CD4-positive, CD25-positive, alpha-beta regulatory T cell (primary cell): ENCODE measurements at regions not wholly inside any gene's neighbourhood (a gene's known extent, or its start where the extent isn't known, plus 50 kb on each side); places are given as distances from the start of the nearest gene placed in this dataset.

ENCODE experiments used
- ATAC-seq, 2 donors: fragments of 150-1000 bp; cut with Tn5 transposase; one replicate each; pipeline ENCODE4 v1.10.0; 2021; ENCODE audit warnings: low read depth in 2 of 2, moderate number of reproducible peaks in 2 of 2, moderate library complexity in 1 of 2
- DNase-seq, 3 donors: peaks; one replicate each; pipeline versions ENCODE4 v3.0.0 to v3.0.0-alpha.2; 2012 to 2022; ENCODE audit warnings: mixed read lengths in 1 of 3
- H3K27ac ChIP-seq: one replicate; pipeline ENCODE4 v1.7.0; 2013; ENCODE audit warnings: mild to moderate bottlenecking, low read length; ENCODE audit not compliant: insufficient read depth, poor library complexity, severe bottlenecking
- H3K27me3 ChIP-seq: one replicate; pipeline ENCODE4 v1.7.0; 2013; ENCODE audit warnings: low read length; ENCODE audit not compliant: control insufficient read depth, insufficient read depth
- H3K36me3 ChIP-seq: one replicate; pipeline ENCODE4 v1.7.0; 2013; ENCODE audit warnings: mild to moderate bottlenecking, low read length, moderate library complexity; ENCODE audit not compliant: control insufficient read depth, insufficient read depth
- H3K4me1 ChIP-seq: 2 replicates; pipeline ENCODE4 v1.7.0; 2013; ENCODE audit warnings: mild to moderate bottlenecking, low read length; ENCODE audit not compliant: insufficient read depth, control insufficient read depth, poor library complexity, severe bottlenecking
- H3K4me3 ChIP-seq: one replicate; pipeline ENCODE4 v1.7.0; 2013; ENCODE audit warnings: low read depth, mild to moderate bottlenecking, low read length, moderate library complexity
- H3K9me3 ChIP-seq, 2 experiments: 1 replicate in 1 of 2; 2 replicates in 1 of 2; pipeline ENCODE4 v1.7.0; 2013; ENCODE audit warnings: low read length in 2 of 2, mild to moderate bottlenecking in 1 of 2, moderate library complexity in 1 of 2; ENCODE audit not compliant: control insufficient read depth in 2 of 2
- H3K27ac Mint-ChIP-seq, 3 donors: one replicate each; pipeline ENCODE4 v1.8.0; 2020 to 2022; ENCODE audit warnings: mild to moderate bottlenecking in 3 of 3, mixed read lengths in 3 of 3, moderate library complexity in 2 of 3
- H3K27me3 Mint-ChIP-seq: one replicate; pipeline ENCODE4 v1.8.0; 2022; ENCODE audit warnings: mild to moderate bottlenecking, mixed read lengths
- H3K36me3 Mint-ChIP-seq: one replicate; pipeline ENCODE4 v1.8.0; 2020; ENCODE audit warnings: mixed read lengths
- H3K4me1 Mint-ChIP-seq, 4 donors: one replicate each; pipeline ENCODE4 v1.8.0; 2020 to 2022; ENCODE audit warnings: mixed read lengths in 4 of 4, mild to moderate bottlenecking in 1 of 4
- H3K4me3 Mint-ChIP-seq, 4 donors: one replicate each; pipeline ENCODE4 v1.8.0; 2020 to 2022; ENCODE audit warnings: mild to moderate bottlenecking in 4 of 4, mixed read lengths in 4 of 4, moderate library complexity in 3 of 4
- H3K9me3 Mint-ChIP-seq, 7 donors: one replicate each; pipeline ENCODE4 v1.8.0; 2020 to 2022; ENCODE audit warnings: mixed read lengths in 7 of 7, mild to moderate bottlenecking in 3 of 7, moderate library complexity in 2 of 7

DNA sequence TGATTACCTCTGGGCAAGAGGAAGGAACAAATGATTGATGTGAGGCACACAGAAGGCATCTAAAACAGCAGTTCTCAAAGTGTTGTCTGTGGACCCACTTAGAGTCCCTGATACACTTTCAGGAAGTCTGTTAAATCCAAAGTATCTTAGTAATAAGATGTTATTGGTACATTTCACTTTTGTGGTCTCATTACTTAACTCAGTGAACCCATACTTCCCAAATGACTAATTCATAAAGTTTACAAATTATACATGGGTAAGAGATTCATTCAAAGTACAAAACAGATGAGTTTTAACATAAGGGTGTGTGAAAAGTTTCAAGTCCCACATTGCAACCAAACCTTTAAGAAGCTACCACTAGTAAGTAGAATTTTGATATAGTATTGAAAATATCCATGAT is 440.5 kb downstream of the NUP35 start:
- Mint-ChIP-seq H3K27me3 (no peaks in the 10 kb centered on the region), H3K4me1 (no peaks in the 10 kb centered on the region), H3K36me3 (no peaks in the 10 kb centered on the region), H3K27ac (no peak overlapping the region), H3K4me3 (no peak overlapping the region), H3K9me3 (peaks cover 0 to 9% (median 1%) of the 10 kb centered on the region in 7 donors)
- Histone ChIP-seq H3K36me3 (no peaks in the 10 kb centered on the region), H3K27me3 (no peaks in the 10 kb centered on the region), H3K9me3 (no peaks in the 10 kb centered on the region), H3K4me3 (no peak overlapping the region), H3K27ac (no peak overlapping the region), H3K4me1 (no peaks in the 10 kb centered on the region)
- DNase-seq (no peak), ATAC-seq (no peak)

DNA sequence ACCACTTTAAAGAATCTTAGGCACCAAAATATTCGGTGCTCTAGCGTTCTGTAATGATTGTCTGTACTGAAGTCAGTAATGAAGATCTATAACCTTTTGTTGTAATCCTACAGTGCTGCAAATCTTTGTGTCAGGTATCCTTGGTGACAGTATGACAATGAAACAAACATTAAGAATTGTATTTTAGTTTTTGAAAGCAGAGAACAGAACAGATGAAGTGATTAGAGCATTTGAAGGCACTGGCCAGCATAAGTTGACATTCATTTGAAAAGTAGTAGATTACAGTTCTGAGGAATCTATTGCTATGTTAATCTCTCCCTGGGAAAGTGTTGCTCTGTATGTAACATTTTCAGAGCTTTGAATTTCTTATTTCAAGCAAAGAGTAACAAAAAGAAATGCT is 451.2 kb downstream of the NUP35 start:
- no peaks in the 10 kb centered on the region for H3K36me3 Mint-ChIP-seq
- DNase-seq = no peak
- peaks cover 6 to 24% (median 10%) of the 10 kb centered on the region in 7 donors for H3K9me3 Mint-ChIP-seq
- no peak overlapping the region for H3K27ac ChIP-seq
- H3K27ac Mint-ChIP-seq = no peak overlapping the region
- H3K4me1 Mint-ChIP-seq = no peaks in the 10 kb centered on the region
- H3K36me3 ChIP-seq = no peaks in the 10 kb centered on the region
- no peak overlapping the region for H3K4me3 Mint-ChIP-seq
- no peaks in the 10 kb centered on the region for H3K27me3 ChIP-seq
- peaks cover 0 to 4% of the 10 kb centered on the region in 2 experiments for H3K9me3 ChIP-seq
- no peaks in the 10 kb centered on the region for H3K4me1 ChIP-seq
- H3K27me3 Mint-ChIP-seq = no peaks in the 10 kb centered on the region
- no peak overlapping the region for H3K4me3 ChIP-seq
- ATAC-seq = no peak

DNA sequence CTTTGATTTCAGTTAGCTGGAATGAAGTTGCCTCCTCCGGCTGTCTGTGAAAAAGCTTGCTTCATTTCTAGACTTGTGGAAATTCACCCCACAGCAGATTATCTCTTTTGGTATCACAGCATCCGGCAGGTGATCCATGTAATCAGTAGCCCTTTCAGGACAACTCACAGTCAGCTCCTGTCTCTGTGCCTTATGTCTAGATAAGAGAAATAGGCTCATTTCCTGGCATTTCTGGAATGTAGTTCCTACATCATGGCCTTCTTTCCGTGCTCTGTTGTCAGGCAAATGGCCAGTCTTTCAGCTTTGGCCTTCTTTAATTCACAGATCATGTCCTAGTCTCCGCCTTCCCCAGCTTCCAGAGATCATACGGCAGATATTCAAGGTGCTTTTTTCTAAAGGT is 455.4 kb downstream of the NUP35 start:
- no peak overlapping the region for H3K4me3 ChIP-seq
- H3K9me3 Mint-ChIP-seq = peaks cover 4 to 18% (median 5%) of the 10 kb centered on the region in 7 donors
- H3K4me1 ChIP-seq = no peaks in the 10 kb centered on the region
- no peak overlapping the region for H3K27ac Mint-ChIP-seq
- H3K27ac ChIP-seq = no peak overlapping the region
- H3K9me3 ChIP-seq = no peaks in the 10 kb centered on the region
- no peaks in the 10 kb centered on the region for H3K36me3 ChIP-seq
- no peaks in the 10 kb centered on the region for H3K4me1 Mint-ChIP-seq
- no peaks in the 10 kb centered on the region for H3K27me3 ChIP-seq
- DNase-seq (no peak), ATAC-seq (no peak)
- no peak overlapping the region for H3K4me3 Mint-ChIP-seq
- no peaks in the 10 kb centered on the region for H3K36me3 Mint-ChIP-seq
- no peaks in the 10 kb centered on the region for H3K27me3 Mint-ChIP-seq

DNA sequence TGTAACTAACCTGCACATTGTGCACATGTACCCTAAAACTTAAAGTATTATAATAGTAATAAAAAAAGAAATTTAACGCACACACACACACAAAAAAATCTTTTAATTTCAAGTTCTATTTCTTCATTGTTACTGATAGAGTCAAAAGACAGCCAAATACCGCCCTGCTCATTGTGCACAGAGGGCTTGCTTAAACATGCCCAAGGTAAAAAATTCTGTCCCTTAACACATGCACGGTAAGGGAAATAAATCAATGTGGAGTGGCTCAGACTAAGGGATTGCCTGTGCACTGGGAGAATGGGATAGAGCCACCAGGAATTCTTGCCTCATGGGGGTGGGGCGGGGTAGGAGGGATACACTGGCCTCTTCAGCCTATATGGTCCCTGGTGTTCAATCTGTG is 468.0 kb downstream of the NUP35 start:
- Histone ChIP-seq H3K4me3 (no peak overlapping the region), H3K9me3 (no peaks in the 10 kb centered on the region), H3K4me1 (no peaks in the 10 kb centered on the region), H3K36me3 (no peaks in the 10 kb centered on the region), H3K27me3 (no peaks in the 10 kb centered on the region), H3K27ac (no peak overlapping the region)
- ATAC-seq (no peak), DNase-seq (no peak)
- no peak overlapping the region for H3K27ac Mint-ChIP-seq
- no peak overlapping the region for H3K4me3 Mint-ChIP-seq
- H3K27me3 Mint-ChIP-seq = no peaks in the 10 kb centered on the region
- no peaks in the 10 kb centered on the region for H3K36me3 Mint-ChIP-seq
- peaks cover 0 to 11% (median 4%) of the 10 kb centered on the region in 7 donors for H3K9me3 Mint-ChIP-seq
- H3K4me1 Mint-ChIP-seq = no peaks in the 10 kb centered on the region

DNA sequence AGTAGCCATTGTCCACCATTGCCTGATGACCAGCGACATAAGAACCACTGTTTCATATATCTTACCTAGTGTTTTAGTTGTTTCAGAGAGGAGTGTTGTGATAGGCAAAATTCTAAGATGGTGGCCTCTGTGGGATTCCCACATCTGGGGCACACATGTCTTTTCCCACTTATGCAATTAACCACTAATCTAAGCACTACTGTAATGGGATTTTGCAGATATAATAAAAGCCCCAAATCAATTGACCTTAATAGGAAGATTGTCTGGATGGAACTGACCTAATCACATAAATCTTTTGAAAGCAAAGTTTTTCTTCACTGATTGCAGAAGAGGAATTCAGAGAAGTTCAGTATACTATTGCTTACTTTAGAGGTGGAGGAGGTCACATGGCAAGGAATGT is 469.9 kb downstream of the NUP35 start:
- peaks cover 0 to 14% (median 4%) of the 10 kb centered on the region in 7 donors for H3K9me3 Mint-ChIP-seq
- H3K27ac Mint-ChIP-seq = no peak overlapping the region
- Histone ChIP-seq H3K4me3 (no peak overlapping the region), H3K27me3 (no peaks in the 10 kb centered on the region), H3K36me3 (no peaks in the 10 kb centered on the region), H3K27ac (no peak overlapping the region), H3K9me3 (no peaks in the 10 kb centered on the region), H3K4me1 (no peaks in the 10 kb centered on the region)
- ATAC-seq (no peak), DNase-seq (no peak)
- no peak overlapping the region for H3K4me3 Mint-ChIP-seq
- H3K4me1 Mint-ChIP-seq = no peaks in the 10 kb centered on the region
- no peaks in the 10 kb centered on the region for H3K27me3 Mint-ChIP-seq
- no peaks in the 10 kb centered on the region for H3K36me3 Mint-ChIP-seq

DNA sequence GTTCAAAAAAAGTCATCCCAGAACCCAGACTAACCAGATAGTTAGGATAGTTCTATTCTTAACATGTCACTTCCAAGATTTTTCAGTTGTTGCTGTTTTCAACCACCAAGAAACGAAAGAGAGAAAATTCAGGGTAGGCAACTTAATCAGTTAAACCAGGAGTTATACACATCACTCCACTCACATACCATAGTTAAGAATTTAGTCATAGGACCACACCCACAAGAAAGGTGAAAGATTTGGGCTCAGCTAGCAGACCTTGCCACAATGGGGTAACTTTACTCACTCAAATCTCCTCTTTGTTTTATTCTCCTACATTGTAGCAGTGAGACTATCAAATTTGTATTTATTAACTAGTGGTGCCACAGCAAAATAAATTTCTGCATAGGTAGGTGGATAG is 473.6 kb downstream of the NUP35 start:
- H3K9me3 Mint-ChIP-seq = peaks cover 0 to 6% (median 1%) of the 10 kb centered on the region in 7 donors
- H3K27me3 ChIP-seq = no peaks in the 10 kb centered on the region
- H3K36me3 Mint-ChIP-seq = no peaks in the 10 kb centered on the region
- no peaks in the 10 kb centered on the region for H3K9me3 ChIP-seq
- H3K27ac ChIP-seq = no peak overlapping the region
- H3K4me3 Mint-ChIP-seq = no peak overlapping the region
- H3K4me1 ChIP-seq = no peaks in the 10 kb centered on the region
- ATAC-seq = no peak
- H3K27me3 Mint-ChIP-seq = no peaks in the 10 kb centered on the region
- no peaks in the 10 kb centered on the region for H3K4me1 Mint-ChIP-seq
- no peaks in the 10 kb centered on the region for H3K36me3 ChIP-seq
- no peak overlapping the region for H3K4me3 ChIP-seq
- DNase-seq = no peak
- no peak overlapping the region for H3K27ac Mint-ChIP-seq

DNA sequence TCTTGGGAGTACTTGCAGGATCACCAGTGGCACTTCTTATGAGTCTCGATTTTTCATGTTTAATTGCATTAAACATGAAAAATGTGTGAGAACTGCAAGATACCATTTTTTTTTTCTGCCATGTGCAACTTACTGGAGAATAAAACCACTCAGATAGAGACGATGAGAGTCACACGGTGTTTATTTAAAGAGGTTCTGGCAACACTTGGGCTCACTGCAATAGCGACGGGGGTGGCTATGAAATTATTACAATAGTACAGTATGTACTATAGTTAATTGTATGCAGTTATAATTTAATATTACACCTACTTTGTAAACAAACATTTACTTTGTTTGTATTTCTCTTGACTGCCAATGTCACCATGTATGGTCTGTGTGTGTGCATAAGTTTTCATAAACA is 479.8 kb downstream of the NUP35 start:
- no peak for ATAC-seq

DNA sequence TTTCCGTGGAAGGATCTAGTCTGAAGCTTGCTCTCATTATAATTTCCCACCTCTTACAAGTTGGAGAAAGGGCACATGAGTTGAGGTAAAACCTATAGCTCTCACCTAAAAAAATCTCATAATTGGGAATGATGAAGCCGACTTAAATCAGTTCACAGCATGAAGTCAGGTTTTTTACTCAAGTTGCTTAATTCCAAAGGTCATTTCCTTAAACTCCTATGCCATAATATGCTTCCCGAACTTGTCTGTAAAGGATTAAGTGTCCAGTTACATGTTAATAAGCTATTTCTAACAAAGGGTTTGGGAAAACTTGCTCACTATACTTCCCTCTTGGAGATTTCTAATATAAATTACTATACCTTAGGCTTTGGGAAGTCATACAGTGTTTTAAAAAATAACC is 481.2 kb downstream of the NUP35 start:
- Histone ChIP-seq H3K4me3 (no peak overlapping the region), H3K9me3 (no peaks in the 10 kb centered on the region), H3K36me3 (no peaks in the 10 kb centered on the region), H3K4me1 (no peaks in the 10 kb centered on the region), H3K27me3 (no peaks in the 10 kb centered on the region), H3K27ac (no peak overlapping the region)
- no peaks in the 10 kb centered on the region for H3K27me3 Mint-ChIP-seq
- H3K27ac Mint-ChIP-seq = no peak overlapping the region
- peaks cover 0 to 6% (median 2%) of the 10 kb centered on the region in 7 donors for H3K9me3 Mint-ChIP-seq
- DNase-seq (no peak), ATAC-seq (no peak)
- H3K4me1 Mint-ChIP-seq = no peaks in the 10 kb centered on the region
- no peak overlapping the region for H3K4me3 Mint-ChIP-seq
- H3K36me3 Mint-ChIP-seq = no peaks in the 10 kb centered on the region

More for the DNA sequence above, 479.8 kb downstream of the NUP35 start:
- H3K9me3 Mint-ChIP-seq = peaks cover 0 to 4% (median 1%) of the 10 kb centered on the region in 7 donors
- H3K4me3 ChIP-seq = no peak overlapping the region
- no peaks in the 10 kb centered on the region for H3K36me3 Mint-ChIP-seq
- H3K27me3 ChIP-seq = no peaks in the 10 kb centered on the region
- H3K4me1 Mint-ChIP-seq = no peaks in the 10 kb centered on the region
- no peaks in the 10 kb centered on the region for H3K9me3 ChIP-seq
- H3K36me3 ChIP-seq = no peaks in the 10 kb centered on the region
- DNase-seq = no peak
- H3K4me3 Mint-ChIP-seq = no peak overlapping the region
- no peak overlapping the region for H3K27ac Mint-ChIP-seq
- H3K27me3 Mint-ChIP-seq = no peaks in the 10 kb centered on the region
- H3K27ac ChIP-seq = no peak overlapping the region
- H3K4me1 ChIP-seq = no peaks in the 10 kb centered on the region
